Loucy (cell line): ENCODE measurements at regions not wholly inside any gene's neighbourhood (a gene's known extent, or its start where the extent isn't known, plus 50 kb on each side); places are given as distances from the start of the nearest gene placed in this dataset.

Experiments used
- CTCF ChIP-seq: fragments of 200-600 bp; sonication (generic); conservative IDR thresholded peaks from 2 replicates; pipeline ENCODE4 v1.5.1; 2014; ENCODE audit warnings: mild to moderate bottlenecking, antibody characterized with exemption, low read length
- EZH2phosphoT487 ChIP-seq: fragments of 200-600 bp; IDR thresholded peaks from 2 replicates; pipeline ENCODE4 v1.6.1; 2018; ENCODE audit warnings: antibody characterized with exemption, mild to moderate bottlenecking, moderate library complexity, borderline replicate concordance

DNA sequence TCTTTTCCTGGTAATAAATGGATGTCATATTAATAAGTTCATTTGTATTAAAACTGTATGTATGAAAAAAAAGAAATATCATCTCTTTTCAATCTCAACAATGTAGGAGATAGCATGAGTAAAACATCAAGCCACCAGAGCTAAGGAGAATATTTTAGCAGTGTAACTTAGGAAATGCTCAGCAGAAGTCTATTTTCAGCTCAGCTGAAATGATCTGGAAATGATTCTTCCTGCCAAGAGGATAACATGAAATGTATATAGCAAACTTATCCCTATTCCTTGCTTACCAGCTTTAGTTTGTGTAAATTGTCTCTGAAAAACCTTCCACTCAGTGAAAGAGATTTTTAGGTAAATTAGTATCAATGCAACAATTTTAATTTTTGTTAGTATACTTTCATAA, 1194.4 kb downstream of the SLITRK1 start:
- no peak for TF ChIP-seq CTCF
- no peak for TF ChIP-seq EZH2phosphoT487
